Lower lobe of right lung (tissue), 2 donors: ENCODE measurements at regions not wholly inside any gene's neighbourhood (a gene's known extent, or its start where the extent isn't known, plus 50 kb on each side); places are given as distances from the start of the nearest gene placed in this dataset.

Experiments
- ATAC-seq, 2 donors: fragments of 200-7000 bp; cut with Tn5 transposase; one replicate each; pipeline ENCODE4 v1.9.1; 2020 to 2022; ENCODE audit warnings: mild to moderate bottlenecking in 2 of 2, moderate library complexity in 2 of 2
- DNase-seq: peaks from one replicate; pipeline ENCODE4 v3.0.0-alpha.2; 2020
- H3K27ac ChIP-seq: fragments of 200-600 bp; one replicate; pipeline ENCODE4 v1.8.0; 2022
- H3K27me3 ChIP-seq: fragments of 200-600 bp; one replicate; pipeline ENCODE4 v1.8.0; 2022; ENCODE audit warnings: low read depth
- H3K36me3 ChIP-seq: fragments of 200-600 bp; one replicate; pipeline ENCODE4 v1.8.0; 2022; ENCODE audit warnings: mild to moderate bottlenecking
- H3K4me1 ChIP-seq: fragments of 200-600 bp; one replicate; pipeline ENCODE4 v1.8.0; 2022
- H3K4me3 ChIP-seq: fragments of 200-600 bp; one replicate; pipeline ENCODE4 v1.8.0; 2022; ENCODE audit warnings: mild to moderate bottlenecking
- H3K9me3 ChIP-seq: fragments of 200-600 bp; one replicate; pipeline ENCODE4 v1.8.0; 2022
- intact Hi-C: fragments of 100-400 bp; cut with DNase I; formaldehyde crosslinking; loops from one replicate; pipeline ENCODE4 v1.11.0; 2022
- TF ChIP-seq, protein P1 (sequence below): fragments of 200-600 bp; IDR thresholded peaks from one replicate; pipeline ENCODE4 v1.8.0; 2022; ENCODE audit warnings: antibody characterized with exemption, mild to moderate bottlenecking
- donor health status: DM: no; HTN: yes; CAD: no; lungs with severe emphysema.

DNA sequence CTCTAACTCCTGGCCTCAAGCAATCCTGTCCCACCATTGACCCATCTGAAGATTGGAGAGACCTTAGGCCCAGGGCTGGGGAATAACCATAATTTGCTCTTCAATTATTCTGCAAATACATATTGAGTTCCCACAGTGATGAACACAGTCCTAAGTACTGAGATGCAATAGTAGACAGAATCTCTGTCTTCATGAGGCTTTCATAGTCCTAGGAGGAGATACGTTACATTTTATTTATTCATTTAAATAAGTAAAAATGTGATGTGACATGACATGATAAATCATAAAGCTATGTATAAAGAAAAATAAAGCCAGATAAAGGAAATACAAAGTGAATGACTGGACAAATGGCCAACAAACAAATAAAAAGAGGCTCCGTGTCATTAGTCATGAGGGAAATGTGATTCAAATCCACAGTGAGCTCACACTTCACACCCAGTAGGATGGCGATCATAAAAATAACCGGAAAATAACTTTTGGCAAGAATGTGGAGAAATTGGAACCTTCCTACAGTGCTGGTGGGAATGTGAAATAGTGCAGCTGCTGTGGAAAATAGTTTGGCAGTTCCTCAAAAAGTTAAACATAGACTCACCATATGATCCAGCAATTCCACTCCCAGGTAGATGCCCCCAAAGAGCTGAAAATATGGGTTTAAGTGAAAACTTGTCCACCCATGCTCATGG, 52.1 kb upstream of the JCAD start:
- intact Hi-C loops = no loop called here

More for the DNA sequence above, 52.1 kb upstream of the JCAD start:
- H3K27me3 ChIP-seq = no peaks in the 10 kb centered on the region
- H3K36me3 ChIP-seq = no peaks in the 10 kb centered on the region
- ATAC-seq (no peak), DNase-seq (no peak)
- no peak overlapping the region for H3K4me3 ChIP-seq
- H3K27ac ChIP-seq = no peak overlapping the region
- TF ChIP-seq, protein P1, sequence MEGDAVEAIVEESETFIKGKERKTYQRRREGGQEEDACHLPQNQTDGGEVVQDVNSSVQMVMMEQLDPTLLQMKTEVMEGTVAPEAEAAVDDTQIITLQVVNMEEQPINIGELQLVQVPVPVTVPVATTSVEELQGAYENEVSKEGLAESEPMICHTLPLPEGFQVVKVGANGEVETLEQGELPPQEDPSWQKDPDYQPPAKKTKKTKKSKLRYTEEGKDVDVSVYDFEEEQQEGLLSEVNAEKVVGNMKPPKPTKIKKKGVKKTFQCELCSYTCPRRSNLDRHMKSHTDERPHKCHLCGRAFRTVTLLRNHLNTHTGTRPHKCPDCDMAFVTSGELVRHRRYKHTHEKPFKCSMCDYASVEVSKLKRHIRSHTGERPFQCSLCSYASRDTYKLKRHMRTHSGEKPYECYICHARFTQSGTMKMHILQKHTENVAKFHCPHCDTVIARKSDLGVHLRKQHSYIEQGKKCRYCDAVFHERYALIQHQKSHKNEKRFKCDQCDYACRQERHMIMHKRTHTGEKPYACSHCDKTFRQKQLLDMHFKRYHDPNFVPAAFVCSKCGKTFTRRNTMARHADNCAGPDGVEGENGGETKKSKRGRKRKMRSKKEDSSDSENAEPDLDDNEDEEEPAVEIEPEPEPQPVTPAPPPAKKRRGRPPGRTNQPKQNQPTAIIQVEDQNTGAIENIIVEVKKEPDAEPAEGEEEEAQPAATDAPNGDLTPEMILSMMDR = no peak
- peaks cover 22% of the 10 kb centered on the region for H3K4me1 ChIP-seq
- no peaks in the 10 kb centered on the region for H3K9me3 ChIP-seq
